Neuronal stem cell (in vitro differentiated cells): ENCODE measurements at regions not wholly inside any gene's neighbourhood (a gene's known extent, or its start where the extent isn't known, plus 50 kb on each side); places are given as distances from the start of the nearest gene placed in this dataset.

Experiments used
- DNase-seq: peaks from one replicate; pipeline ENCODE4 v3.0.0-alpha.2; 2013; ENCODE audit warnings: low spot score
- H2AFZ ChIP-seq: one replicate; pipeline ENCODE4 v1.6.1; 2013; ENCODE audit warnings: mild to moderate bottlenecking, low read length, inconsistent platforms
- H2AK5ac ChIP-seq: 2 replicates; pipeline ENCODE4 v1.6.1; 2013; ENCODE audit warnings: low read depth, mild to moderate bottlenecking, inconsistent platforms, low read length, moderate library complexity, mixed read lengths
- H2BK120ac ChIP-seq: 2 replicates; pipeline ENCODE4 v1.6.1; 2013; ENCODE audit warnings: low read depth, mild to moderate bottlenecking, inconsistent platforms, low read length, moderate library complexity, mixed read lengths
- H2BK12ac ChIP-seq: one replicate; pipeline ENCODE4 v1.6.1; 2013; ENCODE audit warnings: low read length, inconsistent platforms
- H2BK15ac ChIP-seq: 2 replicates; pipeline ENCODE4 v1.6.1; 2013; ENCODE audit warnings: mild to moderate bottlenecking, low read length, inconsistent platforms, mixed read lengths
- H2BK5ac ChIP-seq: one replicate; pipeline ENCODE4 v1.6.1; 2013; ENCODE audit warnings: inconsistent platforms, mild to moderate bottlenecking, low read length, moderate library complexity
- H3K14ac ChIP-seq: one replicate; pipeline ENCODE4 v1.6.1; 2013; ENCODE audit warnings: low read length, inconsistent platforms
- H3K18ac ChIP-seq: 2 replicates; pipeline ENCODE4 v1.6.1; 2013; ENCODE audit warnings: low read length, inconsistent platforms
- H3K23ac ChIP-seq: 2 replicates; pipeline ENCODE4 v1.6.1; 2013; ENCODE audit warnings: low read depth, mild to moderate bottlenecking, mixed read lengths, low read length, inconsistent platforms; ENCODE audit not compliant: poor library complexity
- H3K27ac ChIP-seq: replicated peaks from 3 replicates; pipeline ENCODE4 v1.5.1; 2013; ENCODE audit warnings: low read length, inconsistent platforms
- H3K27me3 ChIP-seq, 3 experiments: 2 replicates each; pipeline ENCODE4 v1.6.1; 2013; ENCODE audit warnings: low read length in 3 of 3, mild to moderate bottlenecking in 2 of 3, inconsistent platforms in 1 of 3, low read depth in 1 of 3, mixed read lengths in 1 of 3, moderate library complexity in 1 of 3; ENCODE audit not compliant: control insufficient read depth in 3 of 3, insufficient read depth in 3 of 3
- H3K36me3 ChIP-seq, 2 donors: replicated peaks in 1 of 2; 2 replicates each; pipeline ENCODE4 v1.6.1; 2013; ENCODE audit warnings: low read length in 2 of 2; ENCODE audit not compliant: control insufficient read depth in 2 of 2, insufficient read depth in 2 of 2
- H3K4ac ChIP-seq: 2 replicates; pipeline ENCODE4 v1.6.1; 2013; ENCODE audit warnings: inconsistent platforms, mild to moderate bottlenecking, low read length, moderate library complexity
- H3K4me1 ChIP-seq, 2 donors: 1 replicate in 1 of 2; 2 replicates in 1 of 2; pipeline ENCODE4 v1.6.1; 2013; ENCODE audit warnings: low read length in 2 of 2, low read depth in 1 of 2; ENCODE audit not compliant: control insufficient read depth in 2 of 2, insufficient read depth in 1 of 2
- H3K4me2 ChIP-seq: one replicate; pipeline ENCODE4 v1.6.1; 2013; ENCODE audit warnings: mild to moderate bottlenecking, low read length, inconsistent platforms; ENCODE audit not compliant: insufficient read depth, poor library complexity, severe bottlenecking
- H3K4me3 ChIP-seq, 2 donors: 2 replicates each; pipeline ENCODE4 v1.5.1; 2013; ENCODE audit warnings: low read length in 2 of 2, mild to moderate bottlenecking in 2 of 2, inconsistent platforms in 1 of 2, moderate library complexity in 1 of 2
- H3K79me1 ChIP-seq: one replicate; pipeline ENCODE4 v1.6.1; 2013; ENCODE audit warnings: low read depth, mild to moderate bottlenecking, inconsistent platforms, low read length, moderate library complexity
- H3K9ac ChIP-seq: one replicate; pipeline ENCODE4 v1.6.1; 2013; ENCODE audit warnings: mild to moderate bottlenecking, low read depth, low read length, inconsistent platforms; ENCODE audit not compliant: poor library complexity
- H3K9me3 ChIP-seq, 2 donors: replicated peaks in 1 of 2; 2 replicates each; pipeline versions ENCODE3 to v1.6.1; 2013; ENCODE audit warnings: low read length in 2 of 2, mild to moderate bottlenecking in 2 of 2, inconsistent platforms in 1 of 2, low read depth in 1 of 2, mixed read lengths in 1 of 2, moderate library complexity in 1 of 2; ENCODE audit not compliant: control insufficient read depth in 2 of 2, insufficient read depth in 1 of 2
- H4K8ac ChIP-seq: one replicate; pipeline ENCODE4 v1.6.1; 2013; ENCODE audit warnings: low read depth, mild to moderate bottlenecking, inconsistent platforms, low read length, moderate library complexity
- H4K91ac ChIP-seq: one replicate; pipeline ENCODE4 v1.6.1; 2013; ENCODE audit warnings: low read length, low read depth, mild to moderate bottlenecking, inconsistent platforms; ENCODE audit not compliant: poor library complexity
- WGBS, 2 donors: extraction: QIAGEN DNeasy Blood & Tissue Kit; methylation state at CpG; one replicate each; pipeline ENCODE4 v1.1.7; 2013; ENCODE audit warnings: missing lambda C conversion rate in 2 of 2, mixed read lengths in 1 of 2; ENCODE audit not compliant: insufficient read length in 2 of 2, insufficient replicate concordance in 1 of 2; ENCODE audit errors: extremely low coverage in 2 of 2; 5-methylcytosine and 5-hydroxymethylcytosine counted together

- WGBS, 2 donors, result no CpG with 5 or more reads among the region's 24 CpGs
- peaks cover 35 to 50% of the 10 kb centered on the region in 2 donors for H3K4me1 ChIP-seq
Observed at GRCh38 chr16:85307552-85308364, 195.5 kb upstream of the CIBAR2 start.

GRCh38 chr16:85308611-85309540 lies 196.6 kb upstream of the CIBAR2 start:
- Histone ChIP-seq H2AK5ac (no peak overlapping the region), H3K4ac (no peak overlapping the region), H3K4me3 (no peak overlapping the region), H3K9ac (no peak overlapping the region), H3K79me1 (no peaks in the 10 kb centered on the region), H2BK12ac (no peak overlapping the region), H3K9me3 (no peaks in the 10 kb centered on the region), H3K23ac (no peak overlapping the region), H3K27ac (no peak overlapping the region), H2BK5ac (peak overlapping the region; percentile 69), H3K4me1 (peaks cover 41 to 56% of the 10 kb centered on the region in 2 donors), H2BK15ac (peak overlapping the region; percentile 62), H3K27me3 (peaks cover 0 to 6% (median 0%) of the 10 kb centered on the region in 3 experiments), H3K36me3 (no peaks in the 10 kb centered on the region), H4K8ac (no peak overlapping the region), H4K91ac (no peak overlapping the region), H2AFZ (no peak overlapping the region), H3K14ac (no peak overlapping the region), H3K4me2 (no peak overlapping the region), H3K18ac (no peak overlapping the region), H2BK120ac (no peak overlapping the region)
- no CpG with 5 or more reads among the region's 17 CpGs for WGBS, 2 donors
- DNase-seq, result no peak

More at GRCh38 chr16:85307552-85308364, 195.5 kb upstream of the CIBAR2 start:
- no peak overlapping the region for H3K27ac ChIP-seq
- no peak overlapping the region for H3K4ac ChIP-seq
- no peak overlapping the region for H3K18ac ChIP-seq
- H3K27me3 ChIP-seq, result peaks cover 0 to 10% (median 0%) of the 10 kb centered on the region in 3 experiments
- H2AFZ ChIP-seq, result no peak overlapping the region
- no peak overlapping the region for H3K9ac ChIP-seq
- no peak overlapping the region for H2BK5ac ChIP-seq
- no peaks in the 10 kb centered on the region for H3K36me3 ChIP-seq
- no peak overlapping the region for H4K8ac ChIP-seq
- H3K23ac ChIP-seq, result no peak overlapping the region
- no peaks in the 10 kb centered on the region for H3K9me3 ChIP-seq
- no peak overlapping the region for H3K14ac ChIP-seq
- H3K4me2 ChIP-seq, result no peak overlapping the region
- no peak overlapping the region for H4K91ac ChIP-seq
- H2AK5ac ChIP-seq, result no peak overlapping the region
- H3K79me1 ChIP-seq, result no peaks in the 10 kb centered on the region
- no peak for DNase-seq
- H2BK12ac ChIP-seq, result no peak overlapping the region
- no peak overlapping the region for H3K4me3 ChIP-seq
- no peak overlapping the region for H2BK120ac ChIP-seq
- no peak overlapping the region for H2BK15ac ChIP-seq

GRCh38 chr16:85309656-85310587 lies 197.7 kb upstream of the CIBAR2 start:
- H3K4me1 ChIP-seq, result peaks cover 49 to 66% of the 10 kb centered on the region in 2 donors

More at GRCh38 chr16:85309656-85310587, 197.7 kb upstream of the CIBAR2 start:
- H3K4me2 ChIP-seq, result no peak overlapping the region
- H2AK5ac ChIP-seq, result peak overlapping the region; percentile 77
- H2BK15ac ChIP-seq, result peak overlapping the region; percentile 93
- no peak overlapping the region for H3K14ac ChIP-seq
- H4K91ac ChIP-seq, result peak overlapping the region; percentile 86
- no CpG with 5 or more reads among the region's 37 CpGs for WGBS, 2 donors
- no peaks in the 10 kb centered on the region for H3K36me3 ChIP-seq
- H3K9ac ChIP-seq, result peak overlapping the region; percentile 66
- H3K27me3 ChIP-seq, result peaks cover 0 to 6% (median 0%) of the 10 kb centered on the region in 3 experiments
- H2AFZ ChIP-seq, result no peak overlapping the region
- H4K8ac ChIP-seq, result no peak overlapping the region
- peak overlapping the region; percentile 96 for H3K18ac ChIP-seq
- no peak overlapping the region for H3K27ac ChIP-seq
- H3K23ac ChIP-seq, result no peak overlapping the region
- no peak for DNase-seq
- peak overlapping the region; percentile 69 for H2BK5ac ChIP-seq
- H3K4ac ChIP-seq, result no peak overlapping the region
- peaks cover 0 to 2% of the 10 kb centered on the region in 2 donors for H3K9me3 ChIP-seq
- no peak overlapping the region for H3K4me3 ChIP-seq
- H3K79me1 ChIP-seq, result no peaks in the 10 kb centered on the region
- no peak overlapping the region for H2BK12ac ChIP-seq
- no peak overlapping the region for H2BK120ac ChIP-seq
